ENCODE measurements at regions not wholly inside any gene's neighbourhood (a gene's known extent, or its start where the extent isn't known, plus 50 kb on each side); places are given as distances from the start of the nearest gene placed in this dataset.
A peak's percentile ranks its signal among the peaks of the same experiment; 100 is the strongest.

- DNase-seq, result no peak
Observed at GRCh38 chr18:46268671-46269070, 164.5 kb downstream of the HAUS1 start.

GRCh38 chr18:46269275-46269674, 165.1 kb downstream of the HAUS1 start:
- DNase-seq, result no peak

GRCh38 chr18:46271488-46271887, 167.3 kb downstream of the HAUS1 start:
- no peak for DNase-seq

- no peak for DNase-seq
Observed at GRCh38 chr18:46273861-46274260, 169.7 kb downstream of the HAUS1 start.

GRCh38 chr18:46274266-46274665, 170.1 kb downstream of the HAUS1 start:
- DNase-seq, result no peak

GRCh38 chr18:46275370-46275769, 171.2 kb downstream of the HAUS1 start:
- no peak for DNase-seq

- DNase-seq, result no peak
Observed at GRCh38 chr18:46276748-46277147, 172.6 kb downstream of the HAUS1 start.

- DNase-seq, result no peak
Observed at GRCh38 chr18:46278481-46279465, 174.6 kb downstream of the HAUS1 start.

- no peak for DNase-seq
Observed at GRCh38 chr18:46279673-46280072, 175.5 kb downstream of the HAUS1 start.

GRCh38 chr18:46281185-46282176, 177.3 kb downstream of the HAUS1 start:
- DNase-seq, result peak; percentile 9

- DNase-seq, result no peak
Observed at GRCh38 chr18:46282177-46282570, 178.0 kb downstream of the HAUS1 start.

GRCh38 chr18:46282646-46283045, 178.5 kb downstream of the HAUS1 start:
- no peak for DNase-seq

GRCh38 chr18:46283268-46283667, 179.1 kb downstream of the HAUS1 start:
- DNase-seq, result no peak

GRCh38 chr18:46283895-46284295, 179.7 kb downstream of the HAUS1 start:
- no peak for DNase-seq

- no peak for DNase-seq
Observed at GRCh38 chr18:46289463-46289862, 185.3 kb downstream of the HAUS1 start.

- no peak for DNase-seq
Observed at GRCh38 chr18:46289931-46290330, 185.7 kb downstream of the HAUS1 start.

GRCh38 chr18:46290440-46291020, 186.3 kb downstream of the HAUS1 start:
- no peak for DNase-seq

- no peak for DNase-seq
Observed at GRCh38 chr18:46291149-46291548, 187.0 kb downstream of the HAUS1 start.

GRCh38 chr18:46293742-46294181, 189.6 kb downstream of the HAUS1 start:
- no peak for DNase-seq

GRCh38 chr18:46294318-46294717, 190.1 kb downstream of the HAUS1 start:
- DNase-seq, result no peak

- DNase-seq, result no peak
Observed at GRCh38 chr18:46294751-46295150, 190.6 kb downstream of the HAUS1 start.

GRCh38 chr18:46295416-46295815, 191.2 kb downstream of the HAUS1 start:
- DNase-seq, result no peak

GRCh38 chr18:46296656-46297055, 192.5 kb downstream of the HAUS1 start:
- DNase-seq, result no peak

Data from NCI-H2081 treated with DMSO at 0.1 percent for 48 hours (cell line).